HL-60 (cell line): ENCODE measurements at regions not wholly inside any gene's neighbourhood (a gene's known extent, or its start where the extent isn't known, plus 50 kb on each side); places are given as distances from the start of the nearest gene placed in this dataset.

Experiments used
- POLR2AphosphoS5 ChIP-seq: IDR thresholded peaks from 2 replicates; pipeline ENCODE4 v1.6.1; 2012; ENCODE audit warnings: low read depth
- TF ChIP-seq, protein P1 (sequence below): IDR thresholded peaks from one replicate; pipeline ENCODE4 v1.5.1; 2011; ENCODE audit warnings: low read length, control low read depth, inconsistent platforms; ENCODE audit not compliant: insufficient read depth
- TF ChIP-seq, protein P2 (sequence below): IDR thresholded peaks from 2 replicates; pipeline ENCODE4 v1.6.1; 2012; ENCODE audit warnings: low read depth; ENCODE audit not compliant: insufficient replicate concordance

DNA sequence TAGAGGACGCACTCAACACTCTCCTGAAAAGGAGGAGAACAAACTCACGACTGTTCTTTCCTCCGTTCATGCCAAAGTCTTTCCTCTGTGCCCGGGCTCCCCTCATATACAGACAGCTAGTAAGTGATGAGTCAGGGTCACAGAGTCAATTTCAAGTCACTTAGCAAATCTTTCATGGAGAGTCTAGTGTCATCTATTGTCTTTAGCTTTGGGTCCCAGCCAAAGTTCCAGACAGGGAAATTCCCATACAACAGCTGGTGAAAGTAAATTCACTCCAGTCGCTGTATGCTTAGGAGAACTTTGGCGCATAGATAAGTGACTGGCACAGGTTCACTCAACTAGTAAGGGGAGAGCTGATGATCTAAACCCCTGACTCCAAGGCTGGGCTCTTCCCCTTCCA, 226.5 kb downstream of the MID1 start:
- TF ChIP-seq, protein P1, sequence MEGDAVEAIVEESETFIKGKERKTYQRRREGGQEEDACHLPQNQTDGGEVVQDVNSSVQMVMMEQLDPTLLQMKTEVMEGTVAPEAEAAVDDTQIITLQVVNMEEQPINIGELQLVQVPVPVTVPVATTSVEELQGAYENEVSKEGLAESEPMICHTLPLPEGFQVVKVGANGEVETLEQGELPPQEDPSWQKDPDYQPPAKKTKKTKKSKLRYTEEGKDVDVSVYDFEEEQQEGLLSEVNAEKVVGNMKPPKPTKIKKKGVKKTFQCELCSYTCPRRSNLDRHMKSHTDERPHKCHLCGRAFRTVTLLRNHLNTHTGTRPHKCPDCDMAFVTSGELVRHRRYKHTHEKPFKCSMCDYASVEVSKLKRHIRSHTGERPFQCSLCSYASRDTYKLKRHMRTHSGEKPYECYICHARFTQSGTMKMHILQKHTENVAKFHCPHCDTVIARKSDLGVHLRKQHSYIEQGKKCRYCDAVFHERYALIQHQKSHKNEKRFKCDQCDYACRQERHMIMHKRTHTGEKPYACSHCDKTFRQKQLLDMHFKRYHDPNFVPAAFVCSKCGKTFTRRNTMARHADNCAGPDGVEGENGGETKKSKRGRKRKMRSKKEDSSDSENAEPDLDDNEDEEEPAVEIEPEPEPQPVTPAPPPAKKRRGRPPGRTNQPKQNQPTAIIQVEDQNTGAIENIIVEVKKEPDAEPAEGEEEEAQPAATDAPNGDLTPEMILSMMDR = no peak
- TF ChIP-seq POLR2AphosphoS5 = no peak
- TF ChIP-seq, protein P2, sequence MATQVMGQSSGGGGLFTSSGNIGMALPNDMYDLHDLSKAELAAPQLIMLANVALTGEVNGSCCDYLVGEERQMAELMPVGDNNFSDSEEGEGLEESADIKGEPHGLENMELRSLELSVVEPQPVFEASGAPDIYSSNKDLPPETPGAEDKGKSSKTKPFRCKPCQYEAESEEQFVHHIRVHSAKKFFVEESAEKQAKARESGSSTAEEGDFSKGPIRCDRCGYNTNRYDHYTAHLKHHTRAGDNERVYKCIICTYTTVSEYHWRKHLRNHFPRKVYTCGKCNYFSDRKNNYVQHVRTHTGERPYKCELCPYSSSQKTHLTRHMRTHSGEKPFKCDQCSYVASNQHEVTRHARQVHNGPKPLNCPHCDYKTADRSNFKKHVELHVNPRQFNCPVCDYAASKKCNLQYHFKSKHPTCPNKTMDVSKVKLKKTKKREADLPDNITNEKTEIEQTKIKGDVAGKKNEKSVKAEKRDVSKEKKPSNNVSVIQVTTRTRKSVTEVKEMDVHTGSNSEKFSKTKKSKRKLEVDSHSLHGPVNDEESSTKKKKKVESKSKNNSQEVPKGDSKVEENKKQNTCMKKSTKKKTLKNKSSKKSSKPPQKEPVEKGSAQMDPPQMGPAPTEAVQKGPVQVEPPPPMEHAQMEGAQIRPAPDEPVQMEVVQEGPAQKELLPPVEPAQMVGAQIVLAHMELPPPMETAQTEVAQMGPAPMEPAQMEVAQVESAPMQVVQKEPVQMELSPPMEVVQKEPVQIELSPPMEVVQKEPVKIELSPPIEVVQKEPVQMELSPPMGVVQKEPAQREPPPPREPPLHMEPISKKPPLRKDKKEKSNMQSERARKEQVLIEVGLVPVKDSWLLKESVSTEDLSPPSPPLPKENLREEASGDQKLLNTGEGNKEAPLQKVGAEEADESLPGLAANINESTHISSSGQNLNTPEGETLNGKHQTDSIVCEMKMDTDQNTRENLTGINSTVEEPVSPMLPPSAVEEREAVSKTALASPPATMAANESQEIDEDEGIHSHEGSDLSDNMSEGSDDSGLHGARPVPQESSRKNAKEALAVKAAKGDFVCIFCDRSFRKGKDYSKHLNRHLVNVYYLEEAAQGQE = no peak
